Activated CD4-positive, alpha-beta T cell treated with anti-CD3 and anti-CD28 coated beads, Interleukin-2, amount 50 U/mL, for 1 hour (primary cell): ENCODE measurements at regions not wholly inside any gene's neighbourhood (a gene's known extent, or its start where the extent isn't known, plus 50 kb on each side); places are given as distances from the start of the nearest gene placed in this dataset.

Source experiments
- DNase-seq: peaks from one replicate; pipeline ENCODE4 v3.0.0-alpha.2; 2020

GRCh38 chr15:35783203-35783602 lies 237.2 kb upstream of the DPH6 start:
- no peak for DNase-seq

- no peak for DNase-seq
Measured at GRCh38 chr15:35784745-35785144, 238.8 kb upstream of the DPH6 start.

DNA sequence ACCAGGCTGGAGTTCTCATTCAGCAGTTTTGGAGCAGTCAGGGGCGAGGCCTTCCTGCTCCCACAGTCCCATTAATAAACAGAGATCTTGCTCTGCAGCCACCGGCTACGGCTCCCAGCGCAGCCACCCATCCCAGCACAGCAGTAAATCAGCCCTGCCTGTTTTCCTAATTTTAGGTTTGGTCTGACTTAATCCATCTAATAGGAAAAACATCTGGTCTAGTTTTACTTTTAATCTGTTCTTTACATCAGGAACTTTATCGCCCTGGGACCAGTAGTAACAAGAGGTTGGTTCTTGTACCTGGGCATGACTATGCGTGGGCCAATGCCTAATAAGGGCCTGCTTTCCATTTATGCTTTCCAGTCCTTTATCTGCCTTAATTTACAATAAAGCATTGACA lies 264.0 kb upstream of the DPH6 start:
- DNase-seq = no peak

DNA sequence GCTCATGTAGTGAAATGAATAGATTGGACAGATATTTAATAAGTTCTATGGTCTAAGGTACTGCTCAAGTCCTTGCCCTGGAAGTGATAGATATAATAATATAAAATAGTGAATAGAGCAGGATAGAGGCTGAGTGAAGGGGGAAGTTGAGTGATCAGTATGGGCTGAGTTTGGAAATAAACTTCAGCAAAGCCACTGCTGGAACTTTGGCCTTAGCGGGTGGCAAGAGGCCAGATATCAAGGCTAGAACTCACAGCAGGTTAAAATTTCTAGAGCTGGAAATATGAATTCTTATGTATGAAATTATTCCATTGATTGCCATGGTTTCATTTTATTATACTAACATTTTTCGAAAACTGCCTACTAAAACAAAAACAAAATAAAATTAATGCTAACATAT lies 267.6 kb upstream of the DPH6 start:
- no peak for DNase-seq

DNA sequence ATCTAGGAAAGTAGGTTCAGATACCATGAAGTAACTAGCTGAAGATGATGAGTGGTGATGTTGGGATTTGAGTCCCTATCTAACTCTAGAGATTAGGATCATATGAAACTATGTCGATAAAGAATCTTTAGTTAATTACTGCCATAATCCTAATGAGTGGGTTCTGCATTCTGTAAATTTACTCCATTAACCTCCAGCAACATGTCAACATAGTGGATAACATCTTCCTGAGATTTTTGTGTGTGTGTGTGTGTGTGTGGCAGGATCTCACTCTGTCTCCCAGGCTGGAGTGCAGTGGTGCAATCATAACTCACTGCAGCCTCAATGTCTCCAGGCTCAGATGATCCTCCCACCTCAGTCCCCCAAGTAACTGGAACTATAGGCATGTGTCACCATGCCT lies 272.9 kb upstream of the DPH6 start:
- no peak for DNase-seq

DNA sequence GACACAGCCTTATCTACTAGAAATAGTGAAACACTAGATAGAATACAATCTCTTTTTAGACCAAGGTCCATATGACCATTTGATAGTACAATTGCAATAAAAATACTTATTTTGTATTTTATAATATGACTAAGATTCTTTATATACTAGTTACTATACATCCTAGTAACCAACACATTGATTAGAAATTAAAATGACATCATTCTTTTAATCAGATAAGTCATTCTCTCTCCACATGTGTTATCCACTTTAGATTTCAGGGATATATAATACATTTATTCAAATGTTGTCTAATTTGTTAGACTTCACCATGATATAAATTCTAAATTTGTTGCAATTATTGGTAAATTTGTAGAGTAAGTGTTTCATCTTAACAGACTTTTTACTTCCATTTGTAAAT lies 276.2 kb upstream of the DPH6 start:
- no peak for DNase-seq

DNA sequence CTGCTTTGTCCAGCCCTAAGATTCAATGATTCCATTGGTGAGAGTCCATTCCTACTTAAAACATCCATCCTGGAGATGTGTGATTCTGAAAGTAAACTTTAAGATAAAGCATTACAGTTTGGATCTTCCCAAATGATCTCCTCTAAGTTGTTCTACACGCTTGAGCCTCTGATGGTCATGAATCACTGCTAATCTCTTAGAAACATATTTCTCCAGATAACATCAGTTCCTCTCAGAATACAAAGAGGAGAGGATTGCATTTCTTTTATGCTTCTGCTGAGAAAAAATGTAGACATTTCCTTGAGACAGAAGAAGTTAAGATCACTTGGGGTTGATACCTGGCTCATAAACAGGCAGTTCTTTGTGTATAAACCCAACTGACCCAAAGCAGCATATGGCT lies 281.2 kb upstream of the DPH6 start:
- no peak for DNase-seq

- DNase-seq = no peak
Measured at GRCh38 chr15:35827911-35828310, 281.9 kb upstream of the DPH6 start.

- no peak for DNase-seq
Measured at GRCh38 chr15:35833581-35833980, 287.6 kb upstream of the DPH6 start.

GRCh38 chr15:35834216-35834830 lies 288.4 kb upstream of the DPH6 start:
- no peak for DNase-seq

DNA sequence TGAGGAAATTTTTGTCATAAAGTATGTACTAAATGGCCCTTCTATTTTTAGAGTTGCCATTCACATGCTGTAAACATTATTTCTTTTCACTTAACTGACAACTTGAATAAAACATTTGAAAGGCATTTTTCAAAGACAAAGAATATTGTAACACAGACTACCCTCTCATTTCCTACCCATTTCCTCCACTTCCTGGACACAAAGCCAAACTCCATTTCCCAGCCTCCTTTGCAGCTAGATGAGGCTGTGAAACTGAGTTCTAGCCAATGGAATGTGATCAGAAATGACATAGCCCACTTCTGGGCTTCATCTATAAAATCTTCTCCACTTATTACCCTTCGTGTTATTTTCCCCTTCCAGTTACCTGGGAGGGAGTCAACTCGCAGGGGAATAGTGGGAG lies 288.9 kb upstream of the DPH6 start:
- no peak for DNase-seq

GRCh38 chr15:35838424-35839111 lies 292.6 kb upstream of the DPH6 start:
- DNase-seq = no peak

GRCh38 chr15:35842631-35843030 lies 296.7 kb upstream of the DPH6 start:
- no peak for DNase-seq

- DNase-seq = no peak
Measured at GRCh38 chr15:35843498-35843897, 297.5 kb upstream of the DPH6 start.

DNA sequence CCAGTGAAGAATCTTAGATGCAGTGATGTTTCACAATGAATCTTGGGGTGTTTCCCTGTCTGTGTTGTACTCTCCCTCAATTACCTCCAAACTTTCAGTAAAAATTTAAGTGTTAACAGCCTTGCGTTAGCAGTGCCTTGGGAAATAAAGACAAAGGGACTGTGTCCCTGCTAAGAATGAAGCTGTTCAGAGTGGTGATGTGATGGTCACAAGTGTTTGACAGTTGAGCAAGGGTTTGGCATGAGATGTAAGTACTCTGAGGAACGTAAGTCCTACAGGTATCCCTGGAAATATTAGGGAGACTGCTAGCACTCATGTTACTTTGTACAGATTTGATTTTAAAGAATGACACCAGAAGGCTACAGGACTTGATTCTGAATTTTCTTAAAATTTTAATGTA lies 304.3 kb upstream of the DPH6 start:
- DNase-seq = no peak

GRCh38 chr15:35851491-35851890 lies 305.5 kb upstream of the DPH6 start:
- no peak for DNase-seq

GRCh38 chr15:35852818-35853624 lies 307.1 kb upstream of the DPH6 start:
- no peak for DNase-seq

- no peak for DNase-seq
Measured at GRCh38 chr15:35854316-35854715, 308.4 kb upstream of the DPH6 start.

GRCh38 chr15:35857567-35858226 lies 311.7 kb upstream of the DPH6 start:
- DNase-seq = no peak

- DNase-seq = no peak
Measured at GRCh38 chr15:35858707-35859106, 312.7 kb upstream of the DPH6 start.

DNA sequence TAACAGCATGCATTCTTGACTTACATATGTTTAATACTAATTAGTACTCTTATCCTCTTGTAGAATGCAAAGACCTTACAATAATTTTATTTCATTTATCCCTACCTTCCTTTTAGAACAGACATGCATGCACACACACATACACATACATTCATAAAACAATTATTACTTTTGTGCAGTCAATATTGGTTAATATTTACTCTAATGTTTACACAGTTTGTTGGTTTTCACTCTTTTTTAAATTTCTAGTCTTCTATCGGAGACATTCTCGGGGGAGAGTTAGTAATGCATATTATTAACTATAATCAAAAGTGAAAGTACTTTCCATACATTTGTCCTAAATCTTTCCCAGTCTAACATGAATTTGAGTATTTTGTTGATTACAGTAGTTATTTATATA lies 317.7 kb upstream of the DPH6 start:
- no peak for DNase-seq

DNA sequence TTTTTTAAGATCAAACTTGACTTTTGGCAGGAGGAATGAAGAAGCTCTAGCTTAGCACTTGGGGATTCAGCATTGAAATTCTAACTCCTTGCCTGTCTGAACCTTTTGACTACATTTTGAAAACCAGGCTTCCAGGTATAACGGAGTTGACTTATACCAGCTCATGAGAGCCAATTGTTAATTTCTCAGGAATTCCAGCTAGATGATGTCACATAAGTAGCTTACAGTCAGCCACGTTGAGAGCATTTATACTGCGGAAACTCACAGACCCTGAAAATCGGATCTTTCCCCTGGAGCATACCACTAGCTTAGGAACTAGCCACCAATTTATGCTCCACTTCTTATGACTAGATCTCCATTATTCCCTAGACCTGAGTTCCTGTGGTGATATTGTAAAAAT lies 321.4 kb upstream of the DPH6 start:
- DNase-seq = no peak

- no peak for DNase-seq
Measured at GRCh38 chr15:35871282-35871681, 325.3 kb upstream of the DPH6 start.

- no peak for DNase-seq
Measured at GRCh38 chr15:35871812-35872211, 325.8 kb upstream of the DPH6 start.
